Middle frontal gyrus (tissue), 1 donor: ENCODE measurements at regions not wholly inside any gene's neighbourhood (a gene's known extent, or its start where the extent isn't known, plus 50 kb on each side); places are given as distances from the start of the nearest gene placed in this dataset.

Experiments used
- DNase-seq: peaks from one replicate; pipeline ENCODE4 v3.0.0-alpha.2; 2015; ENCODE audit warnings: low spot score; ENCODE audit errors: extremely low spot score

GRCh38 chr2:16302431-16303272 is 362.3 kb downstream of the MYCN start:
- no peak for DNase-seq

- DNase-seq = no peak
Observed at GRCh38 chr2:16301961-16302360, 361.6 kb downstream of the MYCN start.

- DNase-seq = no peak
Observed at GRCh38 chr2:16298866-16299265, 358.5 kb downstream of the MYCN start.

GRCh38 chr2:16296331-16297250 is 356.2 kb downstream of the MYCN start:
- DNase-seq = no peak

- no peak for DNase-seq
Observed at GRCh38 chr2:16296038-16296290, 355.6 kb downstream of the MYCN start.

- no peak for DNase-seq
Observed at GRCh38 chr2:16294791-16295190, 354.4 kb downstream of the MYCN start.

GRCh38 chr2:16293871-16294270 is 353.5 kb downstream of the MYCN start:
- no peak for DNase-seq

GRCh38 chr2:16293398-16293797 is 353.0 kb downstream of the MYCN start:
- no peak for DNase-seq

GRCh38 chr2:16291731-16292550 is 351.6 kb downstream of the MYCN start:
- no peak for DNase-seq

GRCh38 chr2:16291226-16291625 is 350.9 kb downstream of the MYCN start:
- no peak for DNase-seq

- no peak for DNase-seq
Observed at GRCh38 chr2:16290311-16291020, 350.1 kb downstream of the MYCN start.

- no peak for DNase-seq
Observed at GRCh38 chr2:16288371-16289112, 348.2 kb downstream of the MYCN start.

GRCh38 chr2:16287831-16288230 is 347.5 kb downstream of the MYCN start:
- DNase-seq = no peak

GRCh38 chr2:16287281-16287680 is 346.9 kb downstream of the MYCN start:
- no peak for DNase-seq

- no peak for DNase-seq
Observed at GRCh38 chr2:16285813-16286510, 345.6 kb downstream of the MYCN start.

- DNase-seq = no peak
Observed at GRCh38 chr2:16284941-16285625, 344.7 kb downstream of the MYCN start.

- no peak for DNase-seq
Observed at GRCh38 chr2:16283071-16283850, 342.9 kb downstream of the MYCN start.

GRCh38 chr2:16282511-16282910 is 342.2 kb downstream of the MYCN start:
- no peak for DNase-seq
